IgD-negative memory B cell (primary cell): ENCODE measurements at regions not wholly inside any gene's neighbourhood (a gene's known extent, or its start where the extent isn't known, plus 50 kb on each side); places are given as distances from the start of the nearest gene placed in this dataset.

Experiments used
- H3K27ac Mint-ChIP-seq, 3 donors: one replicate each; pipeline ENCODE4 v1.8.0; 2020 to 2022; ENCODE audit warnings: mild to moderate bottlenecking in 3 of 3, mixed read lengths in 3 of 3, moderate library complexity in 1 of 3
- H3K27me3 Mint-ChIP-seq: one replicate; pipeline ENCODE4 v1.8.0; 2021; ENCODE audit warnings: mixed read lengths
- H3K36me3 Mint-ChIP-seq: one replicate; pipeline ENCODE4 v1.8.0; 2020; ENCODE audit warnings: mild to moderate bottlenecking, mixed read lengths
- H3K4me1 Mint-ChIP-seq, 3 donors: one replicate each; pipeline ENCODE4 v1.8.0; 2020 to 2022; ENCODE audit warnings: mixed read lengths in 3 of 3, mild to moderate bottlenecking in 1 of 3
- H3K4me3 Mint-ChIP-seq, 4 donors: one replicate each; pipeline ENCODE4 v1.8.0; 2020 to 2022; ENCODE audit warnings: mild to moderate bottlenecking in 4 of 4, mixed read lengths in 4 of 4, moderate library complexity in 3 of 4
- H3K9me3 Mint-ChIP-seq, 3 donors: one replicate each; pipeline ENCODE4 v1.8.0; 2020 to 2021; ENCODE audit warnings: mixed read lengths in 3 of 3, mild to moderate bottlenecking in 1 of 3

- Mint-ChIP-seq H3K4me3 (no peak overlapping the region), H3K27ac (no peak overlapping the region), H3K9me3 (no peaks in the 10 kb centered on the region), H3K4me1 (no peaks in the 10 kb centered on the region), H3K36me3 (no peaks in the 10 kb centered on the region), H3K27me3 (peaks cover 1% of the 10 kb centered on the region)
These were observed 136.1 kb upstream of the MYCN start for GRCh38 chr2:15804246-15804619.

- Mint-ChIP-seq H3K4me3 (no peak overlapping the region), H3K9me3 (no peaks in the 10 kb centered on the region), H3K4me1 (no peaks in the 10 kb centered on the region), H3K27me3 (peaks cover 1% of the 10 kb centered on the region), H3K36me3 (no peaks in the 10 kb centered on the region), H3K27ac (no peak overlapping the region)
These were observed 135.7 kb upstream of the MYCN start for GRCh38 chr2:15804691-15805090.

GRCh38 chr2:15805206-15805605, 135.1 kb upstream of the MYCN start:
- peaks cover 1% of the 10 kb centered on the region for H3K27me3 Mint-ChIP-seq
- no peak overlapping the region for H3K27ac Mint-ChIP-seq
- no peaks in the 10 kb centered on the region for H3K36me3 Mint-ChIP-seq
- H3K9me3 Mint-ChIP-seq = no peaks in the 10 kb centered on the region
- H3K4me1 Mint-ChIP-seq = no peaks in the 10 kb centered on the region
- no peak overlapping the region for H3K4me3 Mint-ChIP-seq

GRCh38 chr2:15805772-15806171, 134.6 kb upstream of the MYCN start:
- no peaks in the 10 kb centered on the region for H3K36me3 Mint-ChIP-seq
- H3K4me1 Mint-ChIP-seq = no peaks in the 10 kb centered on the region
- H3K4me3 Mint-ChIP-seq = no peak overlapping the region
- no peaks in the 10 kb centered on the region for H3K9me3 Mint-ChIP-seq
- peaks cover 1% of the 10 kb centered on the region for H3K27me3 Mint-ChIP-seq
- no peak overlapping the region for H3K27ac Mint-ChIP-seq

GRCh38 chr2:15806801-15807417, 133.4 kb upstream of the MYCN start:
- Mint-ChIP-seq H3K27ac (no peak overlapping the region), H3K9me3 (no peaks in the 10 kb centered on the region), H3K27me3 (peaks cover 1% of the 10 kb centered on the region), H3K36me3 (no peaks in the 10 kb centered on the region), H3K4me3 (no peak overlapping the region), H3K4me1 (no peaks in the 10 kb centered on the region)

GRCh38 chr2:15807418-15808203, 132.7 kb upstream of the MYCN start:
- H3K9me3 Mint-ChIP-seq = no peaks in the 10 kb centered on the region
- no peak overlapping the region for H3K27ac Mint-ChIP-seq
- H3K27me3 Mint-ChIP-seq = peaks cover 1% of the 10 kb centered on the region
- peak overlapping the region in 1 of 4 donors; percentile 47 for H3K4me3 Mint-ChIP-seq
- H3K4me1 Mint-ChIP-seq = no peaks in the 10 kb centered on the region
- H3K36me3 Mint-ChIP-seq = no peaks in the 10 kb centered on the region

- H3K4me3 Mint-ChIP-seq = no peak overlapping the region
- no peaks in the 10 kb centered on the region for H3K36me3 Mint-ChIP-seq
- no peak overlapping the region for H3K27ac Mint-ChIP-seq
- H3K27me3 Mint-ChIP-seq = peaks cover 1% of the 10 kb centered on the region
- H3K9me3 Mint-ChIP-seq = no peaks in the 10 kb centered on the region
- no peaks in the 10 kb centered on the region for H3K4me1 Mint-ChIP-seq
These were observed 132.0 kb upstream of the MYCN start for GRCh38 chr2:15808204-15808910.

- Mint-ChIP-seq H3K27ac (no peak overlapping the region), H3K4me1 (no peaks in the 10 kb centered on the region), H3K27me3 (peaks cover 1% of the 10 kb centered on the region), H3K36me3 (no peaks in the 10 kb centered on the region), H3K4me3 (no peak overlapping the region), H3K9me3 (no peaks in the 10 kb centered on the region)
These were observed 131.4 kb upstream of the MYCN start for GRCh38 chr2:15808944-15809343.

GRCh38 chr2:15809404-15809803, 130.9 kb upstream of the MYCN start:
- Mint-ChIP-seq H3K9me3 (no peaks in the 10 kb centered on the region), H3K36me3 (no peaks in the 10 kb centered on the region), H3K4me1 (no peaks in the 10 kb centered on the region), H3K27me3 (peaks cover 1% of the 10 kb centered on the region), H3K4me3 (no peak overlapping the region), H3K27ac (no peak overlapping the region)

- H3K4me1 Mint-ChIP-seq = no peaks in the 10 kb centered on the region
- H3K27ac Mint-ChIP-seq = no peak overlapping the region
- no peak overlapping the region for H3K4me3 Mint-ChIP-seq
- H3K27me3 Mint-ChIP-seq = peaks cover 3% of the 10 kb centered on the region
- H3K9me3 Mint-ChIP-seq = no peaks in the 10 kb centered on the region
- no peaks in the 10 kb centered on the region for H3K36me3 Mint-ChIP-seq
These were observed 129.7 kb upstream of the MYCN start for GRCh38 chr2:15810477-15811150.

- Mint-ChIP-seq H3K27me3 (peaks cover 4% of the 10 kb centered on the region), H3K4me3 (no peak overlapping the region), H3K27ac (no peak overlapping the region), H3K9me3 (no peaks in the 10 kb centered on the region), H3K4me1 (no peaks in the 10 kb centered on the region), H3K36me3 (no peaks in the 10 kb centered on the region)
These were observed 129.0 kb upstream of the MYCN start for GRCh38 chr2:15811367-15811766.

GRCh38 chr2:15812187-15812780, 128.1 kb upstream of the MYCN start:
- Mint-ChIP-seq H3K4me1 (no peaks in the 10 kb centered on the region), H3K27me3 (peaks cover 3% of the 10 kb centered on the region), H3K4me3 (no peak overlapping the region), H3K9me3 (no peaks in the 10 kb centered on the region), H3K36me3 (no peaks in the 10 kb centered on the region), H3K27ac (no peak overlapping the region)

GRCh38 chr2:15813481-15814266, 126.7 kb upstream of the MYCN start:
- Mint-ChIP-seq H3K27me3 (peaks cover 7% of the 10 kb centered on the region), H3K36me3 (no peaks in the 10 kb centered on the region), H3K4me1 (no peaks in the 10 kb centered on the region), H3K4me3 (no peak overlapping the region), H3K27ac (no peak overlapping the region), H3K9me3 (no peaks in the 10 kb centered on the region)

- Mint-ChIP-seq H3K4me1 (no peaks in the 10 kb centered on the region), H3K36me3 (no peaks in the 10 kb centered on the region), H3K27me3 (peaks cover 12% of the 10 kb centered on the region), H3K9me3 (no peaks in the 10 kb centered on the region), H3K4me3 (no peak overlapping the region), H3K27ac (no peak overlapping the region)
These were observed 125.9 kb upstream of the MYCN start for GRCh38 chr2:15814403-15814802.
